T-helper 1 cell treated with Interleukin-12 subunit alpha and Interleukin-12 subunit beta and Interleukin-4 antibody, amounts not matched to agents 30 ng/mL and 1 ng/mL, for 36 hours (primary cell): ENCODE measurements at regions not wholly inside any gene's neighbourhood (a gene's known extent, or its start where the extent isn't known, plus 50 kb on each side); places are given as distances from the start of the nearest gene placed in this dataset.
"Not testable (repeated sequence)": the region's sequence is repeated elsewhere in the genome, so short reads cannot be mapped to it uniquely, and the experiment has no call there.

Source experiments
- intact Hi-C: fragments of 100-400 bp; cut with micrococcal nuclease; formaldehyde crosslinking; loops from one replicate; pipeline ENCODE4 v1.15.1; 2024

- intact Hi-C loops, result no loop called here
These were observed 185.2 kb downstream of the SHOX2 start for GRCh38 chr3:157920822-157921700.

GRCh38 chr3:157919319-157919887, 186.8 kb downstream of the SHOX2 start:
- intact Hi-C loops, result no loop called here

- intact Hi-C loops, result no loop called here
These were observed 187.8 kb downstream of the SHOX2 start for GRCh38 chr3:157918402-157918801.

GRCh38 chr3:157916672-157917071, 189.5 kb downstream of the SHOX2 start:
- intact Hi-C loops, result no loop called here

- intact Hi-C loops, result no loop called here
These were observed 191.3 kb downstream of the SHOX2 start for GRCh38 chr3:157914882-157915281.

- intact Hi-C loops, result no loop called here
These were observed 192.5 kb downstream of the SHOX2 start for GRCh38 chr3:157913741-157914150.

GRCh38 chr3:157912514-157913451, 193.4 kb downstream of the SHOX2 start:
- intact Hi-C loops, result no loop called here

GRCh38 chr3:157906627-157907026, 199.6 kb downstream of the SHOX2 start:
- intact Hi-C loops, result no loop called here

- intact Hi-C loops, result no loop called here
These were observed 200.3 kb downstream of the SHOX2 start for GRCh38 chr3:157905885-157906284.

GRCh38 chr3:157902680-157903079, 203.5 kb downstream of the SHOX2 start:
- intact Hi-C loops, result not testable (repeated sequence)

GRCh38 chr3:157888040-157888439, 218.2 kb downstream of the SHOX2 start:
- intact Hi-C loops, result no loop called here

GRCh38 chr3:157876556-157876955, 229.7 kb downstream of the SHOX2 start:
- intact Hi-C loops, result no loop called here

GRCh38 chr3:157872902-157873301, 233.3 kb downstream of the SHOX2 start:
- intact Hi-C loops, result no loop called here

GRCh38 chr3:157871838-157872460, 234.3 kb downstream of the SHOX2 start:
- intact Hi-C loops, result no loop called here

GRCh38 chr3:157871248-157871647, 235.0 kb downstream of the SHOX2 start:
- intact Hi-C loops, result no loop called here

GRCh38 chr3:157868946-157869345, 237.3 kb downstream of the SHOX2 start:
- intact Hi-C loops, result loop anchor here (5.0 kb wide), 1 partner anchor 663 kb away; no protein-coding TSS in a partner anchor

GRCh38 chr3:157868196-157868595, 238.0 kb downstream of the SHOX2 start:
- intact Hi-C loops, result loop anchor here (5.0 kb wide), 1 partner anchor 664 kb away; no protein-coding TSS in a partner anchor

- intact Hi-C loops, result loop anchor here (1.0 to 5.0 kb wide), 2 partner anchors 569 to 667 kb away; no protein-coding TSS in a partner anchor
These were observed 240.7 kb downstream of the SHOX2 start for GRCh38 chr3:157865352-157866000.

GRCh38 chr3:157861076-157861765, 245.0 kb downstream of the SHOX2 start:
- intact Hi-C loops, result no loop called here

GRCh38 chr3:157859541-157859940, 246.7 kb downstream of the SHOX2 start:
- intact Hi-C loops, result no loop called here
